ENCODE measurements at regions not wholly inside any gene's neighbourhood (a gene's known extent, or its start where the extent isn't known, plus 50 kb on each side); places are given as distances from the start of the nearest gene placed in this dataset.

DNA sequence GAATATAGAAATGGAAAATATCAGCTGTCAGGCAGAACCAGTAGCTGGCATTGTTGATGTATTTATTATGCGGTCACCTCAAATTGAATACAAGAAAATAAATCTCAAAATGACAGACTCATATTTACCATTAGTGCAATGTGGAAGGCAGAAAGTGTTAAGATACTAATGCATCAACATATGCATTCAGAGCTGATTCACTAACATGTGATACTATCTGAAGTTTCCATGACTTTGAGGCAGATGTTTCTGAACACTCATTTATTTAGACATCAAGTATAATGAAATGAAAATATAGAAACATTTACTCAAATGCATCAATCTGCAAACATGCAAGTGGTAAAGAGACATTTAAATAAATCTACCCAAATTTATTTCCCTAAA, 474.2 kb upstream of the SLC10A2 start:
- H3K27me3 Mint-ChIP-seq = no peaks in the 10 kb centered on the region
- H3K27ac Mint-ChIP-seq = no peak overlapping the region
- no peaks in the 10 kb centered on the region for H3K4me1 Mint-ChIP-seq
- no peak overlapping the region for H3K4me3 Mint-ChIP-seq
- no peak for ATAC-seq
- H3K9me3 Mint-ChIP-seq = peaks cover 11% of the 10 kb centered on the region
- H3K36me3 Mint-ChIP-seq = no peaks in the 10 kb centered on the region

DNA sequence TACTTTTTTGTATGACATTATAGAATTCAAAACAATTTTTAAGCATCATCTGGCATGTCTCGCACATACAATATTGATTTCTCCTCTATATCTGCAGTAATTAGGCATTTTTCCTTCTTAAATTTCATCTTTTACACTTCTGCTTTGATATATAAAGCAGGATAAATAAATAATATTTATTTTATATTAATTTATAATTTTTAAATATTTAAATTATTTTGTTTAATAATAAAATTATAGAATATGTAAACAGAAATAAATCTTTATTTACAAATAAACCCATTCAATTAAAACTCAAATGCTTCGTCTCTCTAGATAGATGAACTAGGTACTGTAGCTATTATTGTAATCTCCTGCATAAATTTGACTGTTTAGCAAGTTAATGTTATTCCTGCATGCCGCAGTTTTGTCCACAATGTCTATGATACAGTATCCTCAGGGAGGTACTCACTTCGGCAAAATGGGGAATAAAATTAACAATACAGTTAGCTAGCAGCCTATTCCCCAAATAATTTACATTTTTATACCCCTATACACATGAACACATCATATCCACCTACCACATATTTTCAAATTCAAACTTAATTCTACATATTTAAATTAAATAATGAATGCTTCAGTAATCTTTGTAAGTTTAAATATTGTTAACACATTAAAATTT, 473.6 kb upstream of the SLC10A2 start:
- Mint-ChIP-seq H3K4me3 (no peak overlapping the region), H3K27ac (no peak overlapping the region), H3K36me3 (no peaks in the 10 kb centered on the region), H3K4me1 (no peaks in the 10 kb centered on the region), H3K9me3 (peaks cover 11% of the 10 kb centered on the region), H3K27me3 (no peaks in the 10 kb centered on the region)
- no peak for ATAC-seq

DNA sequence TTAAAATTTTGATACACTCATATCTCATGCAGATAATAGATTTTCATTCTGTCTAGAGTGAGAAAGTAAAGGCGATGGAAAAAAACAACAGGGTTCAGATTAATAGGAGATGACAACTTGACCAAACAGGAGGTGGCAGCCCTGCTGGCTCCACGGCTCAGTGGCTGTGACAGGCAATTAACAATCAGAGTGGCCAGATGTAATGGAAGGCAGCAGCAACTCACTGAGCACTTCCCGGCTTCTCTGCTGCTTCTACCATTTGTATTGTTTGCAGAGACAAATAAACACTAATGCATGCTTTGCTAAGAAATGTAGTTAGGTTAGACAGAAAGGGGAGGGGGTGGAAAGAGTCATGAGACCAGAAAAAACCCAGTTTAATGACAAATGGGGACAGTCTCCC, 473.0 kb upstream of the SLC10A2 start:
- Mint-ChIP-seq H3K27ac (no peak overlapping the region), H3K36me3 (no peaks in the 10 kb centered on the region), H3K27me3 (no peaks in the 10 kb centered on the region), H3K4me1 (no peaks in the 10 kb centered on the region), H3K4me3 (no peak overlapping the region), H3K9me3 (peaks cover 8% of the 10 kb centered on the region)
- ATAC-seq = no peak

DNA sequence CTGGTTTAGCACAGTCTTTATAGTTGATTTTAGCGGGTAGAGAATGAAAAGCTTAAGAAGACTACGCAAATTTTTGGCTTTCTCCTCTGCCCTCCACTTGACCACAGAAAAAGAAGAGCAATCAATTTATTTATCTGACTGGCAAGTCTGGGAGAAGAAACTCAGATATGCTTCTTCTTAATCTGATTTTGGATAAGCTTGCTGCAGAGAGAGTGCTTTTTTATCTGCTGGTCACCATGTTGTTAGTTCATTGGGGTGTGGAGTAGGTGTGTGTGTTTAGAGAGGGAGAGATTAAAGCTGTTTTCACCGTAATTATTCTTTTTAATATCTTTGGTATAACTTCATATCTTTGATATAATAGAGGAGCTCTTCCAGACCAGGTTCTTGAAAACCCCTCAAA, 471.4 kb upstream of the SLC10A2 start:
- no peak overlapping the region for H3K27ac Mint-ChIP-seq
- no peak overlapping the region for H3K4me3 Mint-ChIP-seq
- H3K27me3 Mint-ChIP-seq = no peaks in the 10 kb centered on the region
- no peak for ATAC-seq
- H3K9me3 Mint-ChIP-seq = peaks cover 1% of the 10 kb centered on the region
- no peaks in the 10 kb centered on the region for H3K36me3 Mint-ChIP-seq
- H3K4me1 Mint-ChIP-seq = no peaks in the 10 kb centered on the region

DNA sequence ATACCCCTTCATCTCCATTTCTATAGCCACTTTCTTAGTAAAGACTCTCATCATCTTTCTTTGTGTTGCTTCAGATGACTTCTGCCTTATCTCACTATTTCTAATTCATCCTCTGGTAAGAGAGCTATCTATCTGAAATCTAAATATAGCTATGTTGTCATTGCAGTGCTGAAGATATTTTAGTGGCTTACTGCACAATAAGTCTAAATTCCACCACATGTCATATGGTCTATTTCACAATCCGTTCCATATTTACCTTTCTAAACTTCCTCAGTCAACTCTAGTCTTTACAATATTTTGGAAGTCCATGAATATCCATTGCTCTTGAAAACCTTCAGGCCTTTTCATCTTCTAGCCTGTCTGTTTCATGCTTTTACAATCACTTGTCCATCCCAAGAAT, 465.1 kb upstream of the SLC10A2 start:
- Mint-ChIP-seq H3K27me3 (no peaks in the 10 kb centered on the region), H3K36me3 (no peaks in the 10 kb centered on the region), H3K9me3 (no peaks in the 10 kb centered on the region), H3K4me1 (no peaks in the 10 kb centered on the region), H3K4me3 (no peak overlapping the region), H3K27ac (no peak overlapping the region)
- ATAC-seq = no peak

DNA sequence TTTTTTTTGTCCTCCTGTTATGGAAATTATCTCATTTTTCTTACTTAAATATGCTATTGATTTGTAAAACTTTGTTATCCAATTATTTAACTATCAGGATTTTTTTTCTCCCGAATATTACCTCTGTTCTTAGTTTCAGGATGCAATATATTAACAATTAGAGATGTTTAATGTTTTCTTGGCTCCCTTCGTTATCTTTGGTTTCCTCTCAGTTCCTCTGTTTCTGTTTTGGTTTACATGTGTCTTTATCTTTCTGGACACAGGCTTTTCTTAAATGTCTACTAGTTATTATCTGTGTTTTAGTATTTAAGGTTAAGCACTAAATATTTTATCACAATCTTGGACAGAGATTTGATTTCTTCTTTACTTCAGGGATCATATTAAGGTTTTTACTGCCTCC, 462.2 kb upstream of the SLC10A2 start:
- H3K27me3 Mint-ChIP-seq = no peaks in the 10 kb centered on the region
- no peaks in the 10 kb centered on the region for H3K9me3 Mint-ChIP-seq
- ATAC-seq = no peak
- H3K27ac Mint-ChIP-seq = no peak overlapping the region
- H3K36me3 Mint-ChIP-seq = no peaks in the 10 kb centered on the region
- H3K4me1 Mint-ChIP-seq = no peaks in the 10 kb centered on the region
- H3K4me3 Mint-ChIP-seq = no peak overlapping the region

DNA sequence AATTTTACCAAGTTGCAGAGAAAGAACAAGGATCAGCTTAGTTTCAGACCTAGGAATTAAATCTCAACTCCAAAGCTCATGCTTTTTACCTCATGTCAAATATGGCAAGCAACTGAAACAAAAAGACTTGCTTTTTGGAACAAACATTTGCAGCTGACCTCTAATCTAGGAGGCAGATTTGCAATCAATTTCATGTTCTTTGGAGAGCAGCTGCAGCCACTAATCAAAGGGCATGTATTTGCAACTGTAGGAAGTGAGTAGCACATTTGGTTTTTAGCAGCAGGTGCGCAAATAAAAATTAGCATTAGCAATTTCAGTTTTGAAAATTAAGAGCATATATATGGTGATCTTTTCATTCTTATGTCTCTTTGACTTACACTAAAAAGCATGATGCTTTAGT, 459.3 kb upstream of the SLC10A2 start:
- ATAC-seq = no peak
- no peaks in the 10 kb centered on the region for H3K9me3 Mint-ChIP-seq
- H3K4me3 Mint-ChIP-seq = no peak overlapping the region
- H3K27me3 Mint-ChIP-seq = no peaks in the 10 kb centered on the region
- H3K36me3 Mint-ChIP-seq = no peaks in the 10 kb centered on the region
- H3K27ac Mint-ChIP-seq = no peak overlapping the region
- H3K4me1 Mint-ChIP-seq = no peaks in the 10 kb centered on the region

DNA sequence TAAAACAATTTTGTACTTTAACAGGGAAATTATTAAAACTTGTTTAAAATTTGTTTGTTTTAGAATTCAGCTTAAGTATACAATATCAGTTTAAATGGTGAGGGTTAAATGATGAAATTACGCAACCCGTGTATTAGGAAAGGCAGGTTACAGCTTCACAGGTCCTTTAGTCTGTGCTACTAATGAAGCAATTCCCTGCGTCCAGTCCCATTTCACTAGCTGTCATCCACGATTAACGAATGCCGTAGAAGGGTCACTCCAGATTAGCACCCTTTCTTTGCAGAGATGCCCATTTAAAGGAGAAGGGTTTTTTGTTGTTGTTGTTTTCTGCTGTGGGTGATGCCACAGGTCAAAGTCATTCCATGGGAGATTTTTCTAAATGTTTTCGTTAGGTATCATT, 457.6 kb upstream of the SLC10A2 start:
- no peak for ATAC-seq
- Mint-ChIP-seq H3K4me1 (no peaks in the 10 kb centered on the region), H3K27me3 (no peaks in the 10 kb centered on the region), H3K27ac (no peak overlapping the region), H3K36me3 (no peaks in the 10 kb centered on the region), H3K4me3 (no peak overlapping the region), H3K9me3 (no peaks in the 10 kb centered on the region)

DNA sequence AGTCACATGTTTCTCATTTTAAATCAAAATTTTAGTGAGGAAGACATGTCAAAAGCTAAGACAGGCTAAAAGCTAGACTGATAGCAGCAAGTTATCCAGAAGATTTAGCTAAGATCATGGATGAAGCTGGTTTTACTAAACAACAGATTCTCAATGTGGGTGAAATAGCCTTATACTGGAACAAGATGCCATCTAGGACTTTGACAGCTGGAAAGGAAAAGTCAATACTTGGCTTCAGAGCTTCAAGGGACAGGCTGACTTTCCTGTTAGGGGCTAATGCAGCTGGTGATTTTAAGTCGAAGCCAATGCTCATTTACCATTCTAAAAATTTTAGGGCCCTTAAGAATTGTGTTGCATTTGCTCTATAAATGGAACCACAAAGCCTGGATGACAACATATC, 455.3 kb upstream of the SLC10A2 start:
- Mint-ChIP-seq H3K27me3 (no peaks in the 10 kb centered on the region), H3K4me1 (no peaks in the 10 kb centered on the region), H3K9me3 (no peaks in the 10 kb centered on the region), H3K4me3 (no peak overlapping the region), H3K36me3 (no peaks in the 10 kb centered on the region), H3K27ac (no peak overlapping the region)
- no peak for ATAC-seq

DNA sequence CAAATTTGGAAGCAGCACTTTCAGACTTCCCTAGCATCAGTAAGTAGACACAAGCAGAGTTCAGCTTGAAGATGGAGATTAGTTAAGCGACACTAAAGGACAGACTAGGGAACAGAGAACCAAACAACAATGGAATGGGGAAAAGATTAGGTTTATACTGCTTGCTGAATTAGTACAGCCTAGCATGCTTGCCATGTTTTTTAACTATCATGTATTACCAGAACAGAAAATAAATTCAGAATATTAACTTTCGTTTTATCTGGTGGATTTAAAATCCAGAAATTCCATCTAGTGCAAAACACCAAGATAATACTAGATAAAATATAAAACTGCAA, 451.5 kb upstream of the SLC10A2 start:
- ATAC-seq = no peak
- no peaks in the 10 kb centered on the region for H3K27me3 Mint-ChIP-seq
- no peaks in the 10 kb centered on the region for H3K36me3 Mint-ChIP-seq
- no peak overlapping the region for H3K27ac Mint-ChIP-seq
- H3K9me3 Mint-ChIP-seq = no peaks in the 10 kb centered on the region
- no peaks in the 10 kb centered on the region for H3K4me1 Mint-ChIP-seq
- no peak overlapping the region for H3K4me3 Mint-ChIP-seq

DNA sequence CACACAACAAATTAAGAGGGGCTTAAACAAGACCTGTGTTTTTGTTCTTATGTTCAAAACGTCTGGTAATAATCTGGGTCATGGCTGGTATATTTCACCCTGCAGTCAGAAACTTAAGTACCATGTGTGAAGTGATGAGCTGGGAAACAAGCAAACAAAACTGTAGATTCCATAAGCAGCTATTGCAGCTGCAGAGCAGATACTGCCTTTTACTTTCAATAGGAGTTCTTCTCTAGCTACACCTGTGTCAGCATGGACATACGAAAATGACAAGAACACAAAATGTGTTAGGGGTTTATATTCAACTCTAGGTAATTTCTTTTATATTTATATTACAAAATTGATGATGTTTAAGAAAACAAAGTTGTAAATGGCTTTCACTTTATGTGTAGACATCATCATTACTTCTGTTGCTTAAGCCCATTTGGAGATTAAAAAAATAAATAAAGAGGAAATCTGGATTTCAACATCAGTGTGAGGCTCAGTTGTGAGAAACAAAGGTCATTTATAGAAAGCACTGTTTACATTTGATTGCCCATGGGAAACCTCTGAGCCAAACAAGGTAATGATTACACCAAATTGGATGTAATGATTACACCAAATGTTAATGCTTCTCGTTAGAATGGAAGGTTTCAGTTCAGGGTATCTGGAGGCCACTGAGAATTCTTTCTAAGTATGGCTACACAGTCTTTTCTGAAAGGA, 451.0 kb upstream of the SLC10A2 start:
- Mint-ChIP-seq H3K36me3 (no peaks in the 10 kb centered on the region), H3K27me3 (no peaks in the 10 kb centered on the region), H3K9me3 (no peaks in the 10 kb centered on the region), H3K4me1 (no peaks in the 10 kb centered on the region), H3K4me3 (no peak overlapping the region), H3K27ac (no peak overlapping the region)
- no peak for ATAC-seq

DNA sequence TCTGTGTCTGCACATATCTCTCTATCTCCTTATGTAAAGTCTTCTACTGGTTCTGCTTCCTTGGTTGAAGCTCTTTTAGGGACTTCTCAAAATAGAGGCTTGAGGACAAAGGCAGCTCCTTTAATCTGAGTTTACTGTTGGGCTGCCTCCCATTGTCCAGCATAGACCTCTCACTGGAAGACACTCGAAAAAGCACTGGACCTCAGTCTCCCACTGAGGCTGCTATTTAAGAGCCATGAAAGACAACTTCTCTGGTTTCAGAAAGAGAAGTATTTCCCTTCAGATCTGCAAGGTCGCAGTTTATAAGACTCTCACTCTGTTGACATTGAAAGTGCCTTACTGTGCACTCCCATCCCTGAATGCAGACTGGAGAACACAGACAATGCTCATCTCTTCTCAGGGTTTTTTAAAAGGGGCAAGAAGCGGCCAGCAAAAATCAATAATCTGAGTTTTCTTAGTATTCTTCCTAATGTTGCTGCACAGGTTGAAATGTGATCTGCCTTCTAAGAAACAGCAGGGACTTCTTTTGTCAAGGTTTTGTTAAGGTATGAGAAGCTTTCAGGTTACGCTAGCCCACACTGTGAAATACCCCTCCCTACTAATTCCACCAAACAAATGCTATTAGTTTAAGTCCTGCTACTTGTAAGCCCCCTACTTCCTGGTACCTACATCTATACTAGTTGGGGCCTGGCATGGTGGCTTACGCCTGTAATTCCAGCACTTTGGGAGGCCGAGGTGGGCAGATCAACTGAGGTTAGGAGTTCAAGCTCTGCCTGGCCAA, 450.0 kb upstream of the SLC10A2 start:
- ATAC-seq = no peak
- Mint-ChIP-seq H3K4me1 (no peaks in the 10 kb centered on the region), H3K4me3 (no peak overlapping the region), H3K27me3 (no peaks in the 10 kb centered on the region), H3K27ac (no peak overlapping the region), H3K36me3 (no peaks in the 10 kb centered on the region), H3K9me3 (no peaks in the 10 kb centered on the region)

DNA sequence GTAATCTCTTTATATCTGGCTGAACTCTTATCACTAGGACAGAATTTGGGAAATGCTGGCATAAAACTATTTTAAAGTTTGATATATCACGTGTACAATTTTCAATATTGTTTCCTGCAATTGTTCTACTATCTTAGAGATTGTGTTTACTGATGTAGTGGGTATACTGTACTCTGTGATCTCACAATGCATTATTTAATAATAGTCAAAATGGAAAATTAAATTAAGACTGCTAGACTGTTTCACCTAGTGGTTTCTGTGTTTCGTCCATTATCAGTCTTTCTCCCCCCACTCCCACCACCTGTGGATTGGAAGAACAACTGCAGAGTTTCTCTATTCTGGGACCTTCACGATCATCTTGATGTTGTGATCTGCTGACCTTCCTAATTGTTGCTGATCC, 449.2 kb upstream of the SLC10A2 start:
- no peak overlapping the region for H3K4me3 Mint-ChIP-seq
- H3K36me3 Mint-ChIP-seq = no peaks in the 10 kb centered on the region
- ATAC-seq = no peak
- no peaks in the 10 kb centered on the region for H3K9me3 Mint-ChIP-seq
- H3K27me3 Mint-ChIP-seq = no peaks in the 10 kb centered on the region
- H3K27ac Mint-ChIP-seq = no peak overlapping the region
- no peaks in the 10 kb centered on the region for H3K4me1 Mint-ChIP-seq

DNA sequence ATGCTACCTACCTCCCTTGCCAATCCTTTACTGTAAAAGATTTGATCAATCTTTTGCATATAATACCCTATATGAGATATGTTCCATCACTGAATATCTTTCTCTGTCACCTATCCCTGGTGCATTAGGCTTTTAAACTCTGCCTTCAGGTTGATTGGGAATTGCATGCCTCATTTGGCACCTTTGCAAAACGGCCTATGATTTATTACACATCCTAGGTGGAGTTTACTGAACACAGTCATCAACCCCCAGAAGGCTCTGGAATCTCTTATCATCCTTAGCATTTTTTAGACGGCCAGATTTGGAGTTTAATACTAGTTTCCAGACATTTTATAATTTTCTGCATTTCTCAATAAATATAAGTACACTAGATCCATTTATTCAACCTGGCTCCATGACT, 448.4 kb upstream of the SLC10A2 start:
- H3K36me3 Mint-ChIP-seq = no peaks in the 10 kb centered on the region
- H3K4me1 Mint-ChIP-seq = no peaks in the 10 kb centered on the region
- H3K4me3 Mint-ChIP-seq = no peak overlapping the region
- H3K27me3 Mint-ChIP-seq = no peaks in the 10 kb centered on the region
- H3K27ac Mint-ChIP-seq = no peak overlapping the region
- no peaks in the 10 kb centered on the region for H3K9me3 Mint-ChIP-seq
- ATAC-seq = no peak

DNA sequence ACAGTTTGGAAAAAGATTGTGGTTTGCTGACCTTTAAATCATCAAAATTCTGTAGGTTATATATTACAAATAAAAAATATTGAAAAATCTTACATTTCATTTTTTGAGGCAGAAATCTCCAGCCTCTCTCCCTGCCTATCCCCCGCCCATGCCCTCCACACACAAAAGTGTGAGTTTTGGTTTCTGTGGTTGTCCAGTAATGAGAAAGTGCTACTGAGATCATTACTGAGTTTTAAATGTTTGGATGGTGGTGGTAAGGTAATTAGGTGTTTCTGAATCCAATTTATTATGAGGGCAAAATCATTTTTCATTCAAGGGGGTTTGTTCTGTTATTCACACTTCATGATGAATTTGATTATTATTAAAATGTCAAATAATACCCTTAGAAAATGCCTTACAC, 448.0 kb upstream of the SLC10A2 start:
- Mint-ChIP-seq H3K27ac (no peak overlapping the region), H3K36me3 (no peaks in the 10 kb centered on the region)

DNA sequence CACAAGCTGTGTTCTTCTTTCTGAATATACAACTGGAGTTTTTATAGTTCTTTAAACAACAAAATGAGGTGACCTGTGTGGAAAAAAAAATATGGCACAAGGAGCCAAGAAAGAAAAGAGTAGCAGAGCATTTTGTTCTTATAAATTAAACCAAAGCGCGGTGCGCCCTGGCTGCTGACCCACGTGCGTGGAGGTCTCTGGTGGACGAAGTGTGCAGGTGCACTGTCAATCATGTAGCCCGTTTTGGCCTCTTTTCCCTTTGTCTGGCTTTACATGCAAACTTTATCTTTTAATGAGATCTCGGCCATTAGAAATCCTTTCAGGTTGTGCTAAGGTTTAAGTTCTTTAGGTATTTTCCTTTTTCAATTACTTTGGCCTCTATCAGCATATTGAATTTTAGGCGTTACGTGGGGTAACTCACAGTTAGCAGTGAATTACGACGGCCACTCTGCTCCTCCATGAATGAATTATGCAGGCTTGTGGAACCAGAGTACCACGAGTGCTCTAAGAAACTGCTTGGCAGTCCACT, 443.9 kb upstream of the SLC10A2 start:
- no peak overlapping the region for H3K4me3 Mint-ChIP-seq
- H3K36me3 Mint-ChIP-seq = no peaks in the 10 kb centered on the region
- peaks cover 5% of the 10 kb centered on the region for H3K9me3 Mint-ChIP-seq
- H3K27me3 Mint-ChIP-seq = no peaks in the 10 kb centered on the region
- ATAC-seq = no peak
- no peak overlapping the region for H3K27ac Mint-ChIP-seq
- no peaks in the 10 kb centered on the region for H3K4me1 Mint-ChIP-seq

More for the DNA sequence above, 448.0 kb upstream of the SLC10A2 start:
- no peaks in the 10 kb centered on the region for H3K9me3 Mint-ChIP-seq
- no peaks in the 10 kb centered on the region for H3K27me3 Mint-ChIP-seq
- ATAC-seq = no peak
- H3K4me3 Mint-ChIP-seq = no peak overlapping the region
- no peaks in the 10 kb centered on the region for H3K4me1 Mint-ChIP-seq
